Body of pancreas (tissue), 4 donors: ENCODE measurements at regions not wholly inside any gene's neighbourhood (a gene's known extent, or its start where the extent isn't known, plus 50 kb on each side); places are given as distances from the start of the nearest gene placed in this dataset.
"Not testable (repeated sequence)": the region's sequence is repeated elsewhere in the genome, so short reads cannot be mapped to it uniquely, and the experiment has no call there.

Source experiments
- ATAC-seq: fragments of 150-250 bp; one replicate; pipeline ENCODE4 v1.9.1; 2016
- DNase-seq, 4 donors: peaks; one replicate each; pipeline ENCODE4 v3.0.0-alpha.2; 2019
- H3K27ac ChIP-seq, 4 donors: fragments of 200-600 bp; sonication (generic); 1 replicate in 3 of 4; 2 replicates in 1 of 4; pipeline versions ENCODE4 v1.5.1 to v1.6.1; 2016 to 2019; ENCODE audit warnings: mild to moderate bottlenecking in 1 of 4, mixed read lengths in 1 of 4, moderate library complexity in 1 of 4
- H3K27me3 ChIP-seq, 2 donors: fragments of 200-600 bp; sonication (generic); one replicate each; pipeline ENCODE4 v1.6.0; 2016; ENCODE audit warnings: mild to moderate bottlenecking in 1 of 2
- H3K36me3 ChIP-seq, 2 donors: fragments of 200-600 bp; sonication (generic); replicated peaks in 1 of 2; 2 replicates each; pipeline ENCODE4 v1.5.1; 2016; ENCODE audit warnings: low read depth in 2 of 2; ENCODE audit not compliant: insufficient read depth in 1 of 2
- H3K4me1 ChIP-seq: fragments of 200-600 bp; sonication (generic); one replicate; pipeline ENCODE4 v1.6.0; 2016
- H3K4me3 ChIP-seq, 2 donors: fragments of 200-600 bp; sonication (generic); 1 replicate in 1 of 2; 2 replicates in 1 of 2; pipeline ENCODE4 v1.5.1; 2016 to 2019
- H3K9me3 ChIP-seq, 3 donors: fragments of 200-600 bp; sonication (generic); 1 replicate in 2 of 3; 2 replicates in 1 of 3; pipeline ENCODE4 v1.5.1; 2016
- POLR2A ChIP-seq, 3 donors: fragments of 450-650 bp; IDR thresholded peaks; one replicate each; pipeline ENCODE4 v1.6.1; 2016; ENCODE audit warnings: antibody characterized with exemption in 3 of 3, mild to moderate bottlenecking in 2 of 3
- WGBS, 2 donors: methylation state at CpG; one replicate each; pipeline ENCODE4 v1.1.5; 2017; 5-methylcytosine and 5-hydroxymethylcytosine counted together
- intact Hi-C: fragments of 100-400 bp; cut with DNase I; formaldehyde crosslinking; loops from one replicate; pipeline ENCODE4 v1.15.1; 2023
- TF ChIP-seq, protein P1 (sequence below), 7 experiments: fragments of 450-650 bp in 4 of 7; fragments of 200-600 bp in 3 of 7; sonication (generic) in 3 of 7; IDR thresholded peaks; one replicate each; pipeline ENCODE4 v1.5.1; 2016 to 2019; ENCODE audit warnings: antibody characterized with exemption in 7 of 7

DNA sequence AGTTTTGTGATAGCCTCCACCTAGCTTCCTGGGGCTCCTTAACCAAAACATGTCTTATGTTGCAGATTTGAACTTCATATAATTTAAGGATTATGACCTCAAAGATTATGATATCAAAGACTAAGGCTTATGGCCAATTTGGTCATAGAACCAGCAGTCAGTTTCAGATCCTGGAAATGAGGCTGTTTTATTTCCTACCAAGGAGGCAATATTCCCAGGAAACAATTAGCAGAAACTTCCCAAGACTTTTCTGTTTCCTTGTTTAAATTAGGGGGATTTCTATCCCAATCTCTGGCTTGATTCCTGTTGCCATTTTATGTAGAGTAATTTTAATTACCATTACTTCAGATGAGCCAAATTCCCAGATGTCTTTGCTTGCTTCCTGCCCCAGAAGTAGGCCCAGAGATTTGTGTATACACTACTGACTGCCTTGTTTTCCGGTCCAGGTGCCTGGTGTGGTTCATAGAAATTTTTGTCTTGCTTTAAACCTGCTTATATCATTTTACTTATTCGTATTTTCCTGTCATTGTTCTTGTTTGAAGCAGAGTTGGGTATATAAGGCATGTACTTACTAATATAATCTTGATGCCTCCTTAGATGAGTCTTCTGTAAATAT is 119.2 kb upstream of the TMEM170B start:
- no peak overlapping the region for H3K4me3 ChIP-seq
- intact Hi-C loops: no loop called here
- TF ChIP-seq, protein P1, sequence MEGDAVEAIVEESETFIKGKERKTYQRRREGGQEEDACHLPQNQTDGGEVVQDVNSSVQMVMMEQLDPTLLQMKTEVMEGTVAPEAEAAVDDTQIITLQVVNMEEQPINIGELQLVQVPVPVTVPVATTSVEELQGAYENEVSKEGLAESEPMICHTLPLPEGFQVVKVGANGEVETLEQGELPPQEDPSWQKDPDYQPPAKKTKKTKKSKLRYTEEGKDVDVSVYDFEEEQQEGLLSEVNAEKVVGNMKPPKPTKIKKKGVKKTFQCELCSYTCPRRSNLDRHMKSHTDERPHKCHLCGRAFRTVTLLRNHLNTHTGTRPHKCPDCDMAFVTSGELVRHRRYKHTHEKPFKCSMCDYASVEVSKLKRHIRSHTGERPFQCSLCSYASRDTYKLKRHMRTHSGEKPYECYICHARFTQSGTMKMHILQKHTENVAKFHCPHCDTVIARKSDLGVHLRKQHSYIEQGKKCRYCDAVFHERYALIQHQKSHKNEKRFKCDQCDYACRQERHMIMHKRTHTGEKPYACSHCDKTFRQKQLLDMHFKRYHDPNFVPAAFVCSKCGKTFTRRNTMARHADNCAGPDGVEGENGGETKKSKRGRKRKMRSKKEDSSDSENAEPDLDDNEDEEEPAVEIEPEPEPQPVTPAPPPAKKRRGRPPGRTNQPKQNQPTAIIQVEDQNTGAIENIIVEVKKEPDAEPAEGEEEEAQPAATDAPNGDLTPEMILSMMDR (IDR thresholded peaks at IDR 0.05): no peak
- TF ChIP-seq POLR2A (IDR thresholded peaks at IDR 0.05): no peak
- H3K9me3 ChIP-seq: no peaks in the 10 kb centered on the region
- no peak for ATAC-seq
- no peak overlapping the region for H3K27ac ChIP-seq
- no peaks in the 10 kb centered on the region for H3K36me3 ChIP-seq
- H3K4me1 ChIP-seq: no peaks in the 10 kb centered on the region
- no peaks in the 10 kb centered on the region for H3K27me3 ChIP-seq
- 74 to 85% methylated on average over 2 of the region's 2 CpGs for WGBS, 2 donors
- DNase-seq: no peak

DNA sequence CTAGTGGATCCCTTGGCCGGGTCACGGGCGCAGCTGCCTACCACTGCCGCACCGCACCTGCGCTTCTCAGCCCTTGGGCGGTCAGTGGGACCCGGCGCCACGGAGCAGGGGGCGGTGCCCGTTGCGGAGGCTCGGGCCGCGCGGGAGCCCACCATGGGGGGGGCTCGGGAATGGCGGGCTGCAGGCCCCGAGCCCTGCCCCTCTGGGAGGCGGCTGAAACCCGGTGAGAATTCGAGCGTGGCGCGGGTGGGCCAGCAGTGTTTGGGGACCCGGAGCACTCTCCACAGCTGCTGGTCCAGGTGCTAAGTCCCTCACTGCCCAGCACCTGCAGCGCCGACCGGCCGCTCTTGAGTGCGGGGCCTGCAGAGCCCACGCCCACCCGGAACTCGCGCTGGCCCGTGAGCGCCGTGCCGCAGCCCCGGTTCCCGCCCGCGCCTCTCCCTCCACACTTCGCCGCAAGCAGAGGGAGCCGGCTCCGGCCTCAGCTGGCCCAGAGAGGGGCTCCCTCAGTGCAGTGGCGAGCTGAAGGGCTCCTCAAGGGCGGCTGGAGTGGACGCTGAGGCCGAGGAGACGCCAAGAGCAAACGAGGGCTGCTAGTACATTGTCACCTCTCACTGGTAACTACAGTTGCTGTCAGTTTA is 120.5 kb upstream of the TMEM170B start:
- no peak for DNase-seq
- no peak for TF ChIP-seq POLR2A (IDR thresholded peaks at IDR 0.05)
- TF ChIP-seq, protein P1 (IDR thresholded peaks at IDR 0.05): no peak
- no peak overlapping the region for H3K27ac ChIP-seq
- no peaks in the 10 kb centered on the region for H3K4me1 ChIP-seq
- 94 to 96% methylated on average over 29 to 42 of the region's 54 CpGs for WGBS, 2 donors
- no peaks in the 10 kb centered on the region for H3K27me3 ChIP-seq
- no peak overlapping the region for H3K4me3 ChIP-seq
- no peaks in the 10 kb centered on the region for H3K36me3 ChIP-seq
- no peaks in the 10 kb centered on the region for H3K9me3 ChIP-seq
- intact Hi-C loops: no loop called here
- no peak for ATAC-seq

DNA sequence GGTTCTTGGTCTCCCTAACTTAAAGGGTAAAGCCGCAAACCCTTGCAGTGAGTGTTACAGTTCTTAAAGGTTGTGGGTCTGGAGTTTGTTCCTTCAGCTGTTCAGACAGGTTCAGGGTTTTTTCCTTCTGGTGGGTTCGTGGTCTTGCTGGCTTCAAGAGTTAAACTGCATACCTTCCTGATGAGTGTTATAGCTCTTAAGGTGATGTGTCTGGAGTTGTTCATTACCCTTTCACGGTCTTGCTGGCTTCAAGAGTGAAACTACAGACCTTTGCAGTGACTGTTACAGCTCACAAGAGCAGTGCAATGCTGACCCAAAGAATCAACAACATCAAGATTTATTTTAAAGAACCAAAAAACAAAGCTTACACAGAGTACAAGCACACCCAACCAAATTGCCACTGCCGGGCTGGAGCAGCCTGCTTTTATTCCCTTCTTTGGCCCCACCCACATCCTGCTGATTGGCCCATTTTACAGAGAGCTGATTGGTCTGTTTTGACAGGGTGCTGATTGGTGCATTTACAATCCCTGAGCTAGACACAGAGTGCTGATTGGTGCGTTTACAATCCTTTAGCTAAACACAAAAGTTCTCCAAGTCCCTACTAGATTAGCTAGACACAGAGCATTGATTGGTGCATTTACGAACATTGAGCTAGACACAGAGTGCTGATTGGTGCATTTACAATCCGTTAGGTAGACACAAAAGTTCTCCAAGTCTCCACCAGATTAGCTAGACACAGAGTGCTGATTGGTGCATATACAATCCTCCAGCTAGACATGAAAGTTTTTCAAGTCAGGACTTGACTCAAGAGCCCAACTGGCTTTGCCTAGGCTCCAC is 121.2 kb upstream of the TMEM170B start:
- DNase-seq, H3K4me3 ChIP-seq, H3K4me1 ChIP-seq, H3K27me3 ChIP-seq, intact Hi-C loops, H3K27ac ChIP-seq, H3K36me3 ChIP-seq, ATAC-seq, H3K9me3 ChIP-seq: not testable (repeated sequence)
- 73 to 91% methylated on average over 6 to 7 of the region's 7 CpGs for WGBS, 2 donors

DNA sequence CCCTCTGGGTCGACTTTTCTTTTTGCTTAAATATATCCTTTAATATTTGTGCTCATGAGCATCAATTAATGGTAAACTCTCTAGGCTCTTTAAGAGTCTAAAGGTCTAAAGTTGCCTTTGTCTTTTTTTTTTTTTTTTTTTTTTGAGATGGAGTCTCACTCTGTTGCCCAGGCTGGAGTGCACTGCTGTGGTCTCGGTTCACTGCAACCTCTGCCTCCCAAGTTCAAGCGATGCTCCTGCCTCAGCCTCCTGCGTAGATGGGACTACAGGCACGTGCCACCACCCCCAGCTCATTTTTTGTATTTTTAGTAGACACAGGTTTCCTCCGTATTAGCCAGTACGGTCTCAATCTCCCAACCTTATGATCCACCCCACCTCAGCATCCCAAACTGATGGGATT is 122.0 kb upstream of the TMEM170B start:
- WGBS, 2 donors: 94% methylated on average over 7 of the region's 7 CpGs
- H3K4me3 ChIP-seq: no peak overlapping the region
- H3K4me1 ChIP-seq: no peaks in the 10 kb centered on the region
- no peak for DNase-seq
- no peak for ATAC-seq
- H3K9me3 ChIP-seq: no peaks in the 10 kb centered on the region
- TF ChIP-seq, protein P1 (IDR thresholded peaks at IDR 0.05): no peak
- no peak for TF ChIP-seq POLR2A (IDR thresholded peaks at IDR 0.05)
- H3K27ac ChIP-seq: no peak overlapping the region
- no peaks in the 10 kb centered on the region for H3K27me3 ChIP-seq
- no peaks in the 10 kb centered on the region for H3K36me3 ChIP-seq
- intact Hi-C loops: no loop called here

DNA sequence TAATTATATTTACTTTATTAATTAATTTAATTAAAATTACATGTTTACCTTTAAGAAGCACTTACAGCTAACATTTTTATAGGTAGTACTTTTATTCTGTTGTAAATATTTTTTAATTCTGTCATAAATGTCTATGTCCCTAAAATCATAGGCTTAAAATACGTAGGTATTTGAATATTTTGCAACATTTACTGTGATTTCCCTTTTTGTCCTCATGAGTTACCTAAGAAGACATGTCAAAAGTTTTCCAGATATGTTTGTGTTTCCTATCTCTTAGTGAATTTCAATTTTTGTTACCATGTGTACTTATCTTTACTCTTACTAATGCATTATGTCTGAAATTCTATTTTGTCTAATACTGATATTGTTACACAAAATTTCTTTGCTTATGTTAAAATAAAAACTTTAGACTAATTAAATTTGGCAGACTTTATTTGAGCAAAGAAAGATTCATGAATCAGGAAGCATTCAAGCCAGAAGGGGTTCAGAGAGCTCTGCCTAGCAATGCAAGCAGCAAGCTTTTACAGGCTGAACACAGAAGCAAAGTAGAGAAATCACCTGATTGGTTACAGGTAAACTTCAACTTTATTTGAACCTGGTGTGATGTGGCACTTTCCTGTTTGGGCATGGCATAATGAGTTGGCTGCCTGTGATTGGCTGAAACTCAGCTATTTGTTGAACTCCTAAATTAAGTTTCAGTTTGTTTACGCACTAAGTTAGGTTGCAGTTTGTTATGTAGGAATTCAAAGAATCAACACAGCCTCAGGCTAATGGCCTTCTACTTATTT is 123.2 kb upstream of the TMEM170B start:
- no peak overlapping the region for H3K27ac ChIP-seq
- H3K4me3 ChIP-seq: no peak overlapping the region
- H3K27me3 ChIP-seq: no peaks in the 10 kb centered on the region
- WGBS, 2 donors: 76 to 78% methylated on average over 2 of the region's 2 CpGs
- DNase-seq: peak in 1 of 4 donors; percentile 31
- no peaks in the 10 kb centered on the region for H3K9me3 ChIP-seq
- H3K4me1 ChIP-seq: no peaks in the 10 kb centered on the region
- intact Hi-C loops: no loop called here
- no peaks in the 10 kb centered on the region for H3K36me3 ChIP-seq
- TF ChIP-seq, protein P1 (IDR thresholded peaks at IDR 0.05): no peak
- TF ChIP-seq POLR2A (IDR thresholded peaks at IDR 0.05): no peak
- peak; percentile 50 for ATAC-seq
